HUDEP-2 (cell line): ENCODE measurements at regions not wholly inside any gene's neighbourhood (a gene's known extent, or its start where the extent isn't known, plus 50 kb on each side); places are given as distances from the start of the nearest gene placed in this dataset.

Source experiments
- DNase-seq, 76 experiments: peaks; one replicate each; lab custom pipeline; 2025; ENCODE audit not compliant: unreplicated experiment in 76 of 76; lab: John Stamatoyannopoulos, UW

DNA sequence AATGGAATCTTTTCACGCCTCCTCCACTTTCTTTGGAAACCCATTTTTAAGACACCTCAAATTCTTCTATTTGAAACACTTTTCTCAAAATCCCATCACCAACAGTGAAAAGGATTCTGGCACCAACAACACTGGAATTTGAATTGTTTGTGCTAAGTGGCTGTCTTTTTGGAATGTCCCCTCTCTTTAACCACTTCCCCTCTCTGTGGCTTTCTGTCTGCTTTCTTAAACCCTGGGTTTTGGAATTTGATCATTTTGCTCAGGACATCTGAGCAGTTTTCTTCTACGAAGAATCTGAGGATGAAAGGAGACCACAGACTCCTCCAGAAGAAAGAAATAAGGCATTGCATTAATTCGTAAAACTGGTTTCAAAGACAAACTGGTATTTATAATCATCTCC is 89.0 kb downstream of the MXRA5 start:
- no peak for DNase-seq

DNA sequence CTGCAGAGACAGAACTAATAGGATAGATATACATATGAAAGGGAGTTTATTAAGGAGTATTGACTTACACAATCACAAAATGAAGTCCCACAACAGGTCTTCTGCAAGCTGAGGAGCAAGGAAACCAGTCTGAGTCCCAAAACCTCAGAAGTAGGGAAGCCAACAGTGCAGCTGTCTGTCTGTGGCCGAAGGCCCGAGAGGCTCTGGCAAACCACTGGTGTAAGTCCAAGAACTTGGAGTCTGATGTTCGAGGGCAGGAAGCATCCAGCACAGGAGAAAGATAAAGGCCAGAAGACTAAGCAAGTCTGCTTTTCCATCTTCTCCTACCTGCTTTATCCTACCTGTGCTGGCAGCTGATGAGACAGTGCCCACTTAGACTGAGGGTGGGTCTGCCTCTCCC is 89.6 kb downstream of the MXRA5 start:
- no peak for DNase-seq

DNA sequence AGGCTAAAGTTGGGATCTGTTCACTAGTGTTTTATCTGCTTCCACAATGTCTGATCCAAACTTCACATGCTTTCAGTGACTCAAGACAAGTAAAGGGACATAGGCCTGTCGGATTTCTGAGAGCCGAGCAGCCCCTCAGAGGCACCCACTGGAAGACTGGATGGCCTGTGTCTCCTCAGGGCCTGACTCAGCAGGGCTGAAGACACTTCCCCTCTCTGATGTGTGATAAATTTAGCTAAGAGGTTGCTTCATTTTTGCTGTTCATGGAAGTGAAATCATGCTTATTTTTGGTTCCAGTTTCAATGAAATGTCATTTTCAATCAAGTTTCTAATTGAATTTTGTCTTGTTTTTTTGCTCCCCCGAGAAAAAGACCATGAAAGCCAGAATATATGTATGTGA is 93.7 kb downstream of the MXRA5 start:
- no peak for DNase-seq

DNA sequence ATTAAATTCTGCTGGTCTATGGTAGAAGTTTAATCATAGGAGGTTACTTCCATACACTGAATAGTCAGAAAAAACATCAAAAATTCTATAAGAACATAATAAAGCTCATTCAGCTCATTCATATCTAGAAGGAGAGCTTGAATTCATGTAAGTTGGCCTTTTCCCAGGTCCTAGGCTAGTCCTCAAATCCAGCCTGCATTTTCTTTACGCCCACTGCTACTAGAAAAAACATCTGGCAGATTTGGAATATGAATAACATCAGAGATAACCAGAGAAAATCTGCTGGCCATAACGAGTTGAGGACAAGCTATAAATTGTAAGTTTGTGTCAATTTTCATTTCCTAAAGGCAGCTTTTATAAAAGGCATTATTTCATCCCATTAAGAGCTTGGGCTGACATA is 95.5 kb downstream of the MXRA5 start:
- no peak for DNase-seq

DNA sequence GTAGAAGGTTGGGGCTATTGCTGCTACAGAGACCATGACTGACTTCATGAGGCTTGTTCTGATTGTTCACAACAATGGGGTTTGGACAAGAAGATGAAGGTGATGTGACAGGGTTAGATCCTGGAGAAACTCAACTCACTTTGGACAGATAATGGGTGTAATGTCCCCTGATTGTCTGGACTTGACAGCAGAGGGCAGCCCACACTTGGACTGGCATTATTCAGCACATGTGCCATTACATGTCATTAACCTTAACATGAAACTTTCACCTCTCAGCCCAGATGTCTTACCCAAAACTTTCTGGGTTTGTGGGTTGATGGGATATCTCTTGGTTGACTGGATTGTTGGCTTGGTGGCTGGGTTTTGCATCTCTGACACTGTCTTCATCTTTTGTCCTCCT is 101.5 kb downstream of the MXRA5 start:
- DNase-seq: no peak

DNA sequence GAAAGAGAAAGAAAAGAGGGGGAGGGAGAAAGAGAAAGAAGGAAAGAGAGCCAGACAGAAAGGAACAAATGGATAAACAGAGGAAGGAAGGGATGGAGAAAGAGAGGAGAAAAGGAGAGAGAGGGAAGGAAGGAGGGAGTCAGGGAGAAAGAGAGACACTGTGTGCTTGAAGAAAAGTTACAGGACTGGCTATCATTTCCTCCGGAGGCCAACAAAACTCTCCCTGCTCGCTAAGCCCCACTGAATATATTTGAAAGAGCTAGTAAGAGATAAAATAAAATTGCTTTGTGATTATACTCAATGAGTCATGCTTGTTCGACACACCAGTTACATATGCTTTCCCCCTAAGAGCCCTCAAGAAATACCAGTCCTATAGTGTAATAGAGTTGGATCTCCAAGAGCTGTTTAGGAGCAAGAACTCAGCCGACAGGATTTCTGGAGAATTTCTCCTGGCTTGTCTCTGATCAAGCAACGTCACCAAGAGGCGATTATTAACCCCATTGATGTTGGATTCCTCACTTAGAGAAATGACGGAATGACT is 102.2 kb downstream of the MXRA5 start:
- DNase-seq: no peak

DNA sequence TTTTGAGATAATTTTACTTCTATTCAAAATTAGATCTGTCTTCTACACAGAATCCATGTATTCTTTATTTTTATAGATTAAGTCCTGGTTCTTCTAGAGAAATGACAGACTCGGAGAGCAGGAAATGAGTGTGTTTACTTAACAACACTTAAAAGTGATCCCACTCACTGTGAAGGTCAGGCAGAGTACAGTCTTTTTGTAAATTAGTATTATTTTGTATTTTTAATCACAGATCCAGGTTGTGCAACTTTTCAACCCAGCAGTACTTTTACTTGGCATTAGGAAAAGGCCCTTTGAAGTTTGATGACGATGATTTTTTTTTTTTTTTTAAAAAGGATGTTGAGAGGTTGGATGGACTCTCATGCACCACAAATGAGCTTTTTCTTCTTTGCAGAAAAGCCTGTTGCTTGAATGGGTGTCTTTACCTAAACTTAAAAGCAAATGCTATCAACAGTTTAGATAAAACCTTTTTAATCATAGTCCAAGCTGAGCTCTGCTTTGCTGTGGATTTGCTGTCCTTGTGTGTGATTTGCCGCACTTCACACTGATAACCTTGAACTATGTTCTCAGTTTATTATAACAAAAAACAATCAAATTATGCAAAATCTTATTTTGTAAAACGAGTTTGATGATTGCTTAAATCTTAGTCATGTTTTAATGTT is 114.1 kb downstream of the MXRA5 start:
- DNase-seq: no peak

DNA sequence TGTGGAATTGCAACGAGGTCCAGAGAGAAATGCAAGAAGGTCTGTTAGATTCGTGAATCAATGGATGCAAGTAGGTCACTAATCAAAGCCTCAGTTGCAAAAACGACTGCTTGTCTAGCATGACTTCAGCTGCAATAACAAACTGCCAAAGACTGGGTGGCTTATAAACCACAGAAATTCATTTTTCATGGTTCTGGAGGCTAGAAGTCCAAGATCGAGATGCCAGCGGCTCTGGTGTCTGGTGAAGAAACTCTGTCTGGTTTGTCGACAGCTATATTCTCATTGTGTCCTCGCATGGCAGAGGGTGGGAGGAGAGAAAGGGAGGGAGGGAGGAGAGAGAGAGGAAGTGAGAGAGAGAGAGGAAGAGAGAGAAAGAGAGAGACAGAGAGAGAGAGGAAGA is 114.7 kb downstream of the MXRA5 start:
- no peak for DNase-seq

DNA sequence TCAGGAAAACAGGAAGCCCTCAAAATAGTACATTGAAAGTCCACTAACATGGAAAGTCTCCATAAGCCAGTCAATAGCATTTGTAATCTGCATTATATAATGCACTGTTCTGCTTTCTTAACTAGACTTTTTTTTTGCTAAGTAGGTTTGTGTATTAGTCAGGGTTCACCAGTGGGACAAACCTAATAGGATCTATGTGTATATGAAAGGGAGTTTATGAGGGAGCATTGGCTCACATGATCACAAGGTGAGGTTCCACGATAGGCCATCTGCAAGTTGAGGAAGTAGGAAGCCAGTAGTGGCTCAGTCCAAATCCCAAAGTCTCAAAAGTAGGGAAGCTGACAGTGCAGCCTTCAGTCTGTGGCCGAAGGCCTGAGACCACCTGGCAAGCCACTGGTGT is 116.0 kb downstream of the MXRA5 start:
- no peak for DNase-seq

DNA sequence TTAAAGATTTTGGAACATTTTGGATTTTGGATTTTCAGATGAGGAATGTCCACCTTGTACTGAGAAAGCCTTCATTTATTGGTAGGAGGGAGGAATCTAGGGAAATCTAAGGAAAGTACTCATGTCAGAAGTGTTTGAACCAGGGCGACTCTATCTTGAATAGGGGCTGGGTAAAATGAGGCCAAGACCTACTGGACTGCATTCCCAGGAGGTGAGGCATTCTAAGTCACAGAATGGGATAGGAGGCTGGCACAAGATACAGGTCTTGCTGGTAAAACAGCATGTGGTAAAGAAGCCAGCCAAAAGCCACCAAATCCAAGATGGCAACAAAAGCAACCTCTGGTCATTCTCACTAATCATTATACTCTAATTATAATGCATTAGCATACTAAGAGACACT is 118.9 kb downstream of the MXRA5 start:
- no peak for DNase-seq

DNA sequence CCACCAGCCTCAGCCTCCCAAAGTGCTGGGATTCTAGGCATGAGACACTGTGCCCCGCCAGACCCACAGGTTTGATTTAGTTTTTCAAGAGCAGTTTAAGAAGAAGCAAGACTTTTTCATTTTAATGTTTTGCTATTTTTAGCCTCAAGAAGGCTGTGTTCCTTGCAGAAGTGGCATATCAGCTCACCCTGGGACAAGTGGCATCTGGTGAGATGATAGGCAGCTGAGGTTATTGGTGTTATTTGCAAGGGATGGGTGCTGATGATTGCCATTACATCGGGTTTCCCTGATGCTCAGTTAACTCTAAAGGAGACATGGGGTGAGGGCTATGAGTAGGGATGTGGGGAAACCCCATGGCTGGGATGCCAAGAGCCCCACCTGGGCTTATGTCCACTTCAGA is 120.4 kb downstream of the MXRA5 start:
- no peak for DNase-seq

DNA sequence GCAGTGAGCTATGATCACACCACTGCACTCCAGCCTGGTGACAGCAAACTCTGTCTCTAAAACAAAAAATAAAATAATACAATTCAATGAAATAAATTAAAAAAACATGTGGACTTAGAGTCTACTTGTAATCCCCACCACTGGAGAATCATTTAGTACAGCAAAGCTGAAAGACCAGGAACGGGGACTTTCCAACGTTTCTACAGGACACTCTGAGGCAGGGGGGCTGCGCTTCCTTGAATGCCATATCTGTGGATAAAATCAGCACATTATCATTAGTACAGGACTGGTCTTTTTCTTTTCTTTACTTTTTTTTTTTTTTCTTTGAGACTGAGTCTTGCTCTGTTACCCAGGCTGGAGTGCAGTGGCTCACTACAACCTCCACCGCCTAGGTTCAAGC is 124.8 kb downstream of the MXRA5 start:
- no peak for DNase-seq

DNA sequence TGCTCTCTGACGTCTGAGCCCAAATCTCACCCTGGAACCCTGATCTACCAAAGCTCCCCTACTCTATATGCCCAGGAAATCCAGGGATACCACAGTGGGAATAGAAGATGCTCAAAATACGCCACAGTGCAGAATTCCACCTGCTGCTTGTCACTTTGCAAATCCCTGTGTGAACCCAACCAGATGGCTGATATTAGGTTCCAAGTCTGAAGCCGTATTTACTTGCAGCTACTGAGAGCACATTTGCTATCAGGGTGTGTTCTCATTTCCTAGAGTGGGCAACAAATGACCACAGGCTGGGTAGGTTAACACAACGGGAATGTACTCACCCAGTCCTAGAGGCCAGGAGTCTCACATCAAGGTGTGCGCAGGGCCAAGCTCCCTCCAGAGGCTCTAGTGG is 126.8 kb downstream of the MXRA5 start:
- DNase-seq: no peak

DNA sequence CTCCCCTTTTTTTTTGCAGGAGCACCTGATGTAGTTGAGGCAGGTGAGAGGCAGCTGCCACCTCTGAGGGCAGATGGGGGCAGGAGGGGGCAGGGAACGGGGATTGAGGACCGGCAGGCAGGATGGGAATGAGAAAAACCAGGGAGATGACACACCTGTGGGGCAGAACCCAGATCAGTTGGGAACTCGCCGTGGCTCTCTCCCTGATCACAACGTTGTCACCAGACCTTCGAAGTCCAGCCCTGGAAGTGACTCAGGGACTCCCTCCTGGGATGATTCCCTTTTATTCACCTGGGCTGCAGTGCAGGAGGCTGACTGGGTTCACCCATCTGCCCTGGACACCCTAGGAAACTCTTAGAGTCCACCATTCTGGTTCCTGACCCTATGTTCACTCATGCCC is 127.2 kb downstream of the MXRA5 start:
- DNase-seq: no peak

DNA sequence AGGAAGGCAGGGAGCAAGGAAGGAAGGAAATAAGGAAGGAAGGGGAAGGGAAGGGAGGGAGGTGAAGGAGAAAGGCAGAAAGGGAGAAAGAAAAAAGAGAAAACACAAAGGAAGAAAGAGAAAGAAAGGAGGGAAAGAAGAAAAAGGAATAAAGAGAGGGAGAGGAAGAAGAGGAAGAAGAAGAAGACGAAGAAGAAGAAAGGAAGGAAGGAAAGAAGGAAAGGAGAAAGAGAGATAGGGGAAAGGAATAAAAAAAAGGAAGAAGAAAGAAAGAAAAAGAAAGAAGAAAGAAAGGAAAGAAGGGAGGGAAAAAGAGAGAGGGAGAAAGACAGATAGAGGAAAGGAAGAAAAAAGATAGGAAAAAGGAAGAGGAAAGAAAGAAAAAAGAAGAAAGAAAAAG is 128.0 kb downstream of the MXRA5 start:
- no peak for DNase-seq

DNA sequence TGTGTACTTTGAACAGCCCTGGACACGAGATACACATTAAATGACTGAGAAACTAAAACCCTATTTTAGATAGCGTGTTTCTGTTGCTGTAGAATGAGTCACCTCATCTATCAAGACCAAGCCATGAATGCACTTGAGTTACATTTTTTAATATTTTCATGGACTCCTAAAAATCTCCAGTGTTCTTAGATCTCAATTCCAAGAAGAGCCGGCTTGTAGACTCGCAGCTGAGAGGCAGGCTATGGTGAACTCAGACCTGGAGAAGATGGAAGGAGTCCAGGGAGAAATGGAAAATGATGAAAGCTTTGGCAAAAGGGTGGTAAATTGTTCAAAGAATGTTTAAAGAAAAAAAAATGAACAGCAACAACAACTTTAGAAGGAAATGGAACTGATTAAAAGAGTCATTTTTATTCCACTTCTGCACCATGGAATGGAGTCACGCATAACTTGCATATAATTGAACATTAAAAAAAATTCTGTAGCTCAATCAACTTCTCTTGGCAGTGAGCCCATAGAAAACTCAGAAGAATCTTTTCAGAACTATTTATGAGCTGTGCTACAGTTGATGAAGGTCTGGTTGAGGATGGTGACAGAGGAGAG is 129.8 kb downstream of the MXRA5 start:
- DNase-seq: no peak

DNA sequence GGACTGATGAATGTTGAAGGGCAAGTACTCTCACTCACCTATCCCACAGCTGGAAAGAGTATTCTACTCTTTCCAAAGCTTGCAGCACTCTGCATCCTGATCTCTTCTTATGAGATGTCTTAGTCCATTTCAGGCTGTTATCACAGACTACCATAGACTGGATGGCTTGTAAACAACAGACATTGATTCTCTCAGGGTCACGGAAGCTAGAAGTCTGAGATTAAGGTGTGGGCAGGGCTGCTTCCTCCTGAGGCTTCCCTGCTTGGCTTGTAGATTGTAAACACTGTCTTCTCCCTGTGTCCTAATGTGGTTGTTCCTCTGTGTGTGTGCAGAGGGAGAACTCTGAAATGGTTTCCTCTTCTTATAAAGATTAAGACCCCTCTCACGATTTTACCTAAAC is 131.2 kb downstream of the MXRA5 start:
- DNase-seq: no peak

DNA sequence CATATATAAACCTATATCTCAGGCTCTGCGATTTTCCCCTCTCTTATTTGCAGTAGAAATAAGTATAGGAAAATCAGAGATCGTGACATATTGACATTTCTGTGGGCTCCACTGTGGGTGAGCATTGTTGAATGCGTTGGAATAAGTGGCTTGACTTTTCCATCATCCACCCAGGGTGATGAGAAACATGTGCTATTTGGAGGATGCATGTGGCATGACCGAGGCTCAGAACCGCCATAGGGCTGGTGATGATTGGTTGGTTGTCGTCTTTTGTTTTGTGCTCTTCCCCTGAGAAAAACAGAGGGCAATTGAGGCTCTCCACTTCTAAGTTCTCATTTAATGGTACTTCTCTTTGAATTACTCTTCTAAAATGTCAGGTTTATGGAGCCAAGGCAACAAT is 140.1 kb downstream of the MXRA5 start:
- DNase-seq: no peak

DNA sequence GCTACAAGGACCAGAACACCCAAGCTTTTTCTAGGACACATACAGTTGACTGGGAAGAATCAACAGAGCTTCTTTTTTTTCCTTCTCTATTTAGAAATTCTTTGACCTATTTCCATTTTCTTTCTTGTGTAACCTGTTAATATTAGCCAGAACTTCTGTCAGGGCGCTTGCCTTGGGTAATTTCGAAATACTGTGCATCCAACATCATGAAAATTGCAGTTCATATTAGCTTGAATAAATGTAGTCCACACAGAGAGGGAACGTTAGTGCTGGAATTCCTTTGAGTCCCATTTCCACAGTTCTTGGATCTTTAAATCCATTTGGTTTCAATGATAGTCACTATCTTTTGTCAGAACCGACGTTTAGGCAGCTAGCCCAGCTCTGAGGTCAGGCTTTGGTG is 141.8 kb downstream of the MXRA5 start:
- peak in 8 of 76 experiments; percentile 0 to 25 (median 1) for DNase-seq

DNA sequence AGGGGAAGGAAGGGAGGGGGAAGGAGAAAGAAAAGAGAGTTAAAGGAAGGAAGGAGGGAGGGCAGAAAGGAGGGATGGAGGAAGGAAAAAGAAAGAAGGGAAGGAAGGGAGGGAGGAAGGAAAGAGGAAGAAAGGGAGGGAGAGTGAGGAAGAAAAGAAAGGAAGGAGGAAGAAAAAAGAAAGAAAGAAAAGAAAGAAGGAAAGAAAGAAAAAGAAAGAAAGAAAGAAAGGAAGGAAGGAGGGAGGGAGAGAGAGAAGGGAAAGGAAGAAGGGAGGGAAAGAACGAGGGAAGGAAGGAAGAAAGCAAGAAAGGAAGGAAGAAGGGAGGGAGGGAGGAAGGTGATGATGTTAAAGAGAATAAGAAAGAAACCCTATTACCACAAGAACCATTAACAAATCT is 150.6 kb downstream of the MXRA5 start:
- DNase-seq: no peak

DNA sequence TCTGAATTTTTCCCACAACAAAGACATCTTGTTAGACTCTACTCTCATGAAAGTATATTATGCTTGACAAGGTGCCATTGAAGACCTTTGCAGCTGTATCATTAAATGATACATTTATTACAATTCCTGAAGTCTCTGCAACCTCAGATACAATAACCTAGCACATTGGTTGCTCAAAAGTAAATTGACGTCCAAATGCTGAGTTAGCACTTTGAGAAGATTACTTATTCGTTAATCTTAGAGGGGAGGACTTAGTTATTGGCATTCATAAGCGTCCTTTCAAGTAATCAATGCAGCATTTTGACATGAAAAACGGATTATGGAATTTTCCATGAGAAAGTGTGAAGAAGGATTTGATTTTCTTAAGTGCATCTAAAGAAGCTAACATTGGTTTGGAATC is 151.6 kb downstream of the ARSF start:
- DNase-seq: no peak

DNA sequence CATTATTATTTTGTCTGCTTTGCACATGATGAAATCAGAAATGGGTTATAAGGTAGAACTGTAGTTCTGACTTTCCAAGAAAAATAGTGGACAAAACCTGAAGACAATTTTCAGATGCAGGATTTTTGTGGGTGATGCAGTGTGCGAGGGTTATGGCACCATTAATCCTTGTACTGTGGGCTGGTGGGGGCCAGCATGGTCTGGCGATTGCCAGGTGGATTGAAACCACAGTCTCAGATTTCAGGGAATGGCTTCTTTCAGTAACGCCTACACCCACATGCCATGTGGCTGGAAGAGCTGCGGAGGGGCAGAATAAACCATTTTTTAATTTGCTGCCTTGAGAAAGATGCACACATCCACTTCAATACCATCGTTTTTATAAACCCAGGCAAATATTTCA is 150.5 kb downstream of the ARSF start:
- DNase-seq: no peak

DNA sequence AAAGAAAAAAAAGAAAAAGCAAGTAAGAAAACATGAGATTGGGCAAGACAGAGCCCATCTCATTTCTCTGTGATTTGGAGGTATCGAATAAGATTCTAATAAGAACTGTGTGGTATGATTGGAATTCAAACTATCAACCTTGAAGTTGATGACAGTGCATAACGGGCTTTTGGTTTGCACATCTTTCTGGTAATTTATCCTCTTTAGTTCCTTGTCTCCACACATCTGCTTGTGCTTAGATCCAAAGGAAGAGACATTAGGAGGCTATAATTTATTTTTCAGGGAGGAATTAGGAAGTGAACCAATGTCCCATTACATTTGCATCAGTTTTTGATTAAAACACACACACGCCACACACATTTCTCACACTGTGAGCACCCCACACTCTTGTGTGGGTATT is 149.9 kb downstream of the ARSF start:
- DNase-seq: no peak
